Natural killer cell (primary cell): ENCODE measurements at regions not wholly inside any gene's neighbourhood (a gene's known extent, or its start where the extent isn't known, plus 50 kb on each side); places are given as distances from the start of the nearest gene placed in this dataset.

Experiments
- ATAC-seq, 3 donors: fragments of 150-1000 bp in 2 of 3; fragments of 200-7000 bp in 1 of 3; cut with Tn5 transposase; 1 replicate in 1 of 3; 2 replicates in 2 of 3; pipeline ENCODE4 v1.10.0; 2021; ENCODE audit warnings: mild to moderate bottlenecking in 2 of 3, moderate library complexity in 2 of 3
- DNase-seq, 2 donors: peaks; one replicate each; pipeline versions ENCODE4 v3.0.0 to v3.0.0-alpha.2; 2013 to 2021; ENCODE audit warnings: mixed read lengths in 1 of 2
- H3K27ac ChIP-seq: one replicate; pipeline ENCODE4 v1.5.1; 2013; ENCODE audit warnings: mild to moderate bottlenecking, low read length
- H3K27me3 ChIP-seq: one replicate; pipeline ENCODE4 v1.6.1; 2013; ENCODE audit warnings: low read length; ENCODE audit not compliant: control insufficient read depth, insufficient read depth
- H3K36me3 ChIP-seq: one replicate; pipeline ENCODE4 v1.6.1; 2013; ENCODE audit warnings: low read length; ENCODE audit not compliant: control insufficient read depth, insufficient read depth
- H3K4me1 ChIP-seq: one replicate; pipeline ENCODE4 v1.6.1; 2013; ENCODE audit warnings: low read length; ENCODE audit not compliant: control insufficient read depth, insufficient read depth
- H3K4me3 ChIP-seq: one replicate; pipeline ENCODE4 v1.5.1; 2013; ENCODE audit warnings: low read length
- H3K9me3 ChIP-seq: one replicate; pipeline ENCODE4 v1.6.1; 2013; ENCODE audit warnings: low read length; ENCODE audit not compliant: control insufficient read depth, insufficient read depth
- H3K27ac Mint-ChIP-seq, 2 donors: one replicate each; pipeline ENCODE4 v1.8.0; 2022; ENCODE audit warnings: mild to moderate bottlenecking in 2 of 2, mixed read lengths in 2 of 2, moderate library complexity in 1 of 2
- H3K27me3 Mint-ChIP-seq, 2 donors: one replicate each; pipeline ENCODE4 v1.8.0; 2022; ENCODE audit warnings: low read depth in 2 of 2, mixed read lengths in 2 of 2
- H3K36me3 Mint-ChIP-seq: one replicate; pipeline ENCODE4 v1.8.0; 2022; ENCODE audit warnings: mixed read lengths
- H3K4me1 Mint-ChIP-seq, 2 donors: one replicate each; pipeline ENCODE4 v1.8.0; 2022; ENCODE audit warnings: mixed read lengths in 2 of 2
- H3K4me3 Mint-ChIP-seq: one replicate; pipeline ENCODE4 v1.8.0; 2022; ENCODE audit warnings: mild to moderate bottlenecking, moderate library complexity, mixed read lengths
- H3K9me3 Mint-ChIP-seq, 2 donors: one replicate each; pipeline ENCODE4 v1.8.0; 2022; ENCODE audit warnings: mixed read lengths in 2 of 2
- CTCF ChIP-seq: fragments of 200-600 bp; IDR thresholded peaks from one replicate; pipeline ENCODE4 v1.8.0; 2022; ENCODE audit warnings: antibody characterized with exemption
- WGBS: methylation state at CpG from one replicate; pipeline ENCODE4 v1.1.7; 2013; ENCODE audit warnings: missing lambda C conversion rate; ENCODE audit not compliant: insufficient coverage; 5-methylcytosine and 5-hydroxymethylcytosine counted together
- intact Hi-C: fragments of 100-400 bp; cut with micrococcal nuclease; formaldehyde crosslinking; loops from one replicate; pipeline ENCODE4 v1.14.2; 2022

DNA sequence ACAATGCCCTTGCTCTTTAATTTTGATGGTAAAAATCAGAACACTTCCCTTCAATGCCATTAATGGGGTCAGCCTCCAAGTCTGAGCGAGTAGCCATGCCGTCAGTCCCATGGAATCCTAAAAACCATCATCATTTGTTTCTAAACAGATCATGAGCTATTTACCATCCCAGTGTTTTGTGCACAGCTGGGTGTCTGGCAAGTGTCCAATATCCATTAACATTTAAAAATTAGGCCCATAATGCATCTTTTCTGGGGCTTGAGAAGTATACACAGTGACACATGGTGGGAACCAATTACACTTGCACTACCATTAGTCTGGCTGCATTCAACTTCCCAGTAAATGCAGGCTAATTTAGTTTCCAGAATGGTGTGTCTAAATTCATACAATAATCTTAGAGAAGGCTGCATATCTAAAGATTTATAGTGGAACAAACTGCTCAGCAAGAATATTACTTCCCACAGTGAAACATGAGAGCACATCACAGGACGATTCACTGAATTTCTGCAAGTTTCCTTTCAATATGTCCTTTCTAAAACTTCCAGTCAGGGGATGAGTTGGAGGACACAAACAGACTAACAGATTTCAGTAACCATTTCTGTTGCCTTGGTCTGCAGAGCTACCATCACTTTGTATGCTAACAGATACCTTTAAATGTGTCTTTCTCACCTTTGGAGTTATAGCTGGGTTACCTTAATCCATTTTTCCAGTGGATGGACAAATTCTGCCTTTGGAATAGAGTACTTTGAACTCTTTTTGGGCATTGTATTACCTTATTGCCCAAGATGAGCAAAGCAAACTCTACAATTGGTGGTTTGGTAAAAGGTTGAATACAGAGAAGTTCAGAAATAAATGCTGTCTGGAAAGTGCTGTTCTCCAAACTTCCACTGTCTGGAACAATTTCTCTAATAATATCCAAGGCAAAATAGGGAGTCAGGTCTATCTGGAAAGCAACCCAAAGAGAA lies 258.0 kb downstream of the PTBP2 start:
- ATAC-seq: no peak
- Histone ChIP-seq H3K27ac (no peak overlapping the region), H3K36me3 (no peaks in the 10 kb centered on the region), H3K4me1 (no peaks in the 10 kb centered on the region), H3K27me3 (no peaks in the 10 kb centered on the region), H3K4me3 (no peak overlapping the region), H3K9me3 (no peaks in the 10 kb centered on the region)
- peaks cover 3 to 15% of the 10 kb centered on the region in 2 donors for H3K27me3 Mint-ChIP-seq
- H3K9me3 Mint-ChIP-seq: no peaks in the 10 kb centered on the region
- intact Hi-C loops: no loop called here
- H3K4me1 Mint-ChIP-seq: no peaks in the 10 kb centered on the region
- WGBS: 88% methylated on average over 3 of the region's 3 CpGs
- DNase-seq: no peak
- no peak for TF ChIP-seq CTCF
- H3K4me3 Mint-ChIP-seq: no peak overlapping the region
- no peak overlapping the region for H3K27ac Mint-ChIP-seq
- no peaks in the 10 kb centered on the region for H3K36me3 Mint-ChIP-seq

DNA sequence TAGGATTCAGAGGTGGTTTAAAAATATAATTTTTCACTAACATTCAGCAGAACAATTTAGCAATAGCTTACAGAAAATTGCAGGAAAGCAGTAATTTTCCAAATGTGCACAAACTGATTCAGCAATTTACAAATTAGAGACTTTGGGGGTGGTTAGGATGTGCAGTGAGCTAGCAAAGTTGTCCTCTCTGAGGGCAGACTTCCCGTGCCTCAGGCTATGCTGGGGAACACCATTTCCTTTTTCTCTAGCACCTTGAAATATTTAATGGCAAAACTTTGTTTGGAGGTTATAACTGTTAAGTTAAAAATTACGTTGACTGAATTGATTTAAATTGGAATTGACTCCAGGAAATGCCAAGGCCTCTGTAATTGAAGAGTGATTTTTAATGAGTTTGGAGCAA lies 258.9 kb downstream of the PTBP2 start:
- 94% methylated on average over 2 of the region's 2 CpGs for WGBS

GRCh38 chr1:96981181-96981580 lies 259.6 kb downstream of the PTBP2 start:
- H3K4me1 Mint-ChIP-seq: no peaks in the 10 kb centered on the region
- H3K36me3 Mint-ChIP-seq: no peaks in the 10 kb centered on the region
- no peak for DNase-seq
- H3K27me3 Mint-ChIP-seq: peaks cover 3 to 9% of the 10 kb centered on the region in 2 donors
- H3K27me3 ChIP-seq: no peaks in the 10 kb centered on the region
- H3K9me3 ChIP-seq: no peaks in the 10 kb centered on the region
- no peak overlapping the region for H3K4me3 Mint-ChIP-seq
- no peak overlapping the region for H3K27ac Mint-ChIP-seq
- intact Hi-C loops: no loop called here
- H3K36me3 ChIP-seq: no peaks in the 10 kb centered on the region
- peaks cover 0 to 2% of the 10 kb centered on the region in 2 donors for H3K9me3 Mint-ChIP-seq
- TF ChIP-seq CTCF: no peak
- no peaks in the 10 kb centered on the region for H3K4me1 ChIP-seq
- ATAC-seq: no peak
- H3K27ac ChIP-seq: no peak overlapping the region
- H3K4me3 ChIP-seq: no peak overlapping the region

More for the DNA sequence above, 258.9 kb downstream of the PTBP2 start:
- Mint-ChIP-seq H3K9me3 (peaks cover 0 to under 1% of the 10 kb centered on the region in 2 donors), H3K4me3 (no peak overlapping the region), H3K4me1 (no peaks in the 10 kb centered on the region), H3K36me3 (no peaks in the 10 kb centered on the region), H3K27ac (no peak overlapping the region), H3K27me3 (peaks cover 3 to 11% of the 10 kb centered on the region in 2 donors)
- no peak for TF ChIP-seq CTCF
- DNase-seq (no peak), ATAC-seq (no peak)
- Histone ChIP-seq H3K4me3 (no peak overlapping the region), H3K27ac (no peak overlapping the region), H3K36me3 (no peaks in the 10 kb centered on the region), H3K4me1 (no peaks in the 10 kb centered on the region), H3K9me3 (no peaks in the 10 kb centered on the region), H3K27me3 (no peaks in the 10 kb centered on the region)
- intact Hi-C loops: no loop called here

GRCh38 chr1:96982118-96982517 lies 260.5 kb downstream of the PTBP2 start:
- H3K36me3 ChIP-seq: no peaks in the 10 kb centered on the region
- Mint-ChIP-seq H3K4me3 (no peak overlapping the region), H3K4me1 (no peaks in the 10 kb centered on the region), H3K36me3 (no peaks in the 10 kb centered on the region), H3K27me3 (peaks cover 3 to 14% of the 10 kb centered on the region in 2 donors), H3K27ac (no peak overlapping the region), H3K9me3 (peaks cover 0 to 2% of the 10 kb centered on the region in 2 donors)
- DNase-seq (no peak), ATAC-seq (no peak)
- H3K27me3 ChIP-seq: no peaks in the 10 kb centered on the region
- no peak overlapping the region for H3K27ac ChIP-seq
- 100% methylated on average over 2 of the region's 3 CpGs for WGBS
- H3K4me3 ChIP-seq: no peak overlapping the region
- intact Hi-C loops: no loop called here
- no peak for TF ChIP-seq CTCF
- H3K4me1 ChIP-seq: no peaks in the 10 kb centered on the region
- no peaks in the 10 kb centered on the region for H3K9me3 ChIP-seq
